ENCODE measurements at regions not wholly inside any gene's neighbourhood (a gene's known extent, or its start where the extent isn't known, plus 50 kb on each side); places are given as distances from the start of the nearest gene placed in this dataset.

DNA sequence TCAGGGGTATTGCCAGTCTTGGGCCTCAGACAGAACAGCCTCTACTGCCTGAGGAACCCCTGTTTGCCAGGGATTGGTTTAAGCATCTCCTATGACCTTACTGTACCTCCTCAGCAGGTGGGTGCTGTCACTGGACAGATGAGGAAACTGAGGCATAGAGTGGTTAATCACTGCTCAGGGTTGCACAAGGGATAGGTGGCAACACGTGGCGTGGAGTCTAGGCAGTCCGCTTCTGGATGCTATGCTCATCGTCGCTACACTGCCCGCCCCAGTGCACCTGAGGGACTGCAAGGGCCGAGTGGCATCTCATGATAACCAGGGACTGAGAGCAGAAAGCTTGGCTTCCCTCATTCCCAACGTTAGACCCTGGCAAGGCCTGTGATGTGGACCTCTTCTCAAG, 101.8 kb upstream of the SULF2 start:
- TF ChIP-seq NFIC (IDR thresholded peaks at IDR 0.05) (no peak), FOXM1 (IDR thresholded peaks at IDR 0.05; ENCODE audit: borderline replicate concordance, low read depth) (no peak), CREB1 (IDR thresholded peaks at IDR 0.05; ENCODE audit: low read depth) (no peak), TCF12 (IDR thresholded peaks at IDR 0.05; ENCODE audit: low read depth) (no peak), TEAD4 (IDR thresholded peaks at IDR 0.05) (no peak), EP300 (IDR thresholded peaks at IDR 0.05; ENCODE audit: borderline replicate concordance) (no peak), CEBPB (IDR thresholded peaks at IDR 0.05) (no peak)
- TF ChIP-seq, protein P1, sequence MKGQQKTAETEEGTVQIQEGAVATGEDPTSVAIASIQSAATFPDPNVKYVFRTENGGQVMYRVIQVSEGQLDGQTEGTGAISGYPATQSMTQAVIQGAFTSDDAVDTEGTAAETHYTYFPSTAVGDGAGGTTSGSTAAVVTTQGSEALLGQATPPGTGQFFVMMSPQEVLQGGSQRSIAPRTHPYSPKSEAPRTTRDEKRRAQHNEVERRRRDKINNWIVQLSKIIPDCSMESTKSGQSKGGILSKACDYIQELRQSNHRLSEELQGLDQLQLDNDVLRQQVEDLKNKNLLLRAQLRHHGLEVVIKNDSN (IDR thresholded peaks at IDR 0.05), result no peak
- TF ChIP-seq, protein P2, sequence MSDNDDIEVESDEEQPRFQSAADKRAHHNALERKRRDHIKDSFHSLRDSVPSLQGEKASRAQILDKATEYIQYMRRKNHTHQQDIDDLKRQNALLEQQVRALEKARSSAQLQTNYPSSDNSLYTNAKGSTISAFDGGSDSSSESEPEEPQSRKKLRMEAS (IDR thresholded peaks at IDR 0.05), result no peak

DNA sequence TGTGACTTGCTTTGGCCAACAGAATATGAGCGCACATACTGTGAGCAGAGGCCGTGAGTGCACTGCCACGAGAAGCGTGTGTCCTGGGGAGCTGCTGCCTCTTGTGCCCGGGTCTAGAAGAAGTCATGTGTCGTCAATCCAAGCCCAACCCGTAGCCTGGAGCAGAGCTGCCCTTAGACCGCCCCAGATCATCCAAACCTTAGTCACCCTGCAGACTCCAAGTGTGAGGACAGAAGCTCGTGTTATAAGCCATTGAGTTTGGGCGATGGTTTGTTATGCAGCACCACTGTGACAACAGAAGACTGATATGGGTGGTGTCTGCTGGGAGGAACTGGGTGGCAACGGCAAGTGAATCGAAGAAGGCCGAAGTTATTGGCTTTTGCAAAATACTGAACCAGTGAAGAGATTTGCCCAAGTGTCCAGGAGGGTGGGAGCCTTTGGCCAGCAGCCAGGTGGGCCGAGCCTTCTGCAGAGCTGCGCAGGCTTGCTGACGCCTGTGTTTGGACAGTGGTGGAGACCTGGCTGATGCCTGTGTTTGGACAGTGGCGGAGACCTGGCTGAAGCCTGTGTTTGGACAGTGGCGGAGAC, 101.3 kb upstream of the SULF2 start:
- TF ChIP-seq NFIC (IDR thresholded peaks at IDR 0.05), result no peak
- TF ChIP-seq, protein P1 (IDR thresholded peaks at IDR 0.05), result no peak
- TF ChIP-seq, protein P2 (IDR thresholded peaks at IDR 0.05), result no peak
- TF ChIP-seq TCF12 (IDR thresholded peaks at IDR 0.05; ENCODE audit: low read depth), result no peak
- no peak for TF ChIP-seq CEBPB (IDR thresholded peaks at IDR 0.05)
- TF ChIP-seq FOXM1 (IDR thresholded peaks at IDR 0.05; ENCODE audit: borderline replicate concordance, low read depth), result no peak
- no peak for TF ChIP-seq TAF1 (IDR thresholded peaks at IDR 0.05; ENCODE audit: low read depth)
- no peak for TF ChIP-seq RAD21 (IDR thresholded peaks at IDR 0.05; ENCODE audit: low read depth)
- TF ChIP-seq, protein P3, sequence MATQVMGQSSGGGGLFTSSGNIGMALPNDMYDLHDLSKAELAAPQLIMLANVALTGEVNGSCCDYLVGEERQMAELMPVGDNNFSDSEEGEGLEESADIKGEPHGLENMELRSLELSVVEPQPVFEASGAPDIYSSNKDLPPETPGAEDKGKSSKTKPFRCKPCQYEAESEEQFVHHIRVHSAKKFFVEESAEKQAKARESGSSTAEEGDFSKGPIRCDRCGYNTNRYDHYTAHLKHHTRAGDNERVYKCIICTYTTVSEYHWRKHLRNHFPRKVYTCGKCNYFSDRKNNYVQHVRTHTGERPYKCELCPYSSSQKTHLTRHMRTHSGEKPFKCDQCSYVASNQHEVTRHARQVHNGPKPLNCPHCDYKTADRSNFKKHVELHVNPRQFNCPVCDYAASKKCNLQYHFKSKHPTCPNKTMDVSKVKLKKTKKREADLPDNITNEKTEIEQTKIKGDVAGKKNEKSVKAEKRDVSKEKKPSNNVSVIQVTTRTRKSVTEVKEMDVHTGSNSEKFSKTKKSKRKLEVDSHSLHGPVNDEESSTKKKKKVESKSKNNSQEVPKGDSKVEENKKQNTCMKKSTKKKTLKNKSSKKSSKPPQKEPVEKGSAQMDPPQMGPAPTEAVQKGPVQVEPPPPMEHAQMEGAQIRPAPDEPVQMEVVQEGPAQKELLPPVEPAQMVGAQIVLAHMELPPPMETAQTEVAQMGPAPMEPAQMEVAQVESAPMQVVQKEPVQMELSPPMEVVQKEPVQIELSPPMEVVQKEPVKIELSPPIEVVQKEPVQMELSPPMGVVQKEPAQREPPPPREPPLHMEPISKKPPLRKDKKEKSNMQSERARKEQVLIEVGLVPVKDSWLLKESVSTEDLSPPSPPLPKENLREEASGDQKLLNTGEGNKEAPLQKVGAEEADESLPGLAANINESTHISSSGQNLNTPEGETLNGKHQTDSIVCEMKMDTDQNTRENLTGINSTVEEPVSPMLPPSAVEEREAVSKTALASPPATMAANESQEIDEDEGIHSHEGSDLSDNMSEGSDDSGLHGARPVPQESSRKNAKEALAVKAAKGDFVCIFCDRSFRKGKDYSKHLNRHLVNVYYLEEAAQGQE (IDR thresholded peaks at IDR 0.05; ENCODE audit: low read depth), result no peak
- TF ChIP-seq TEAD4 (IDR thresholded peaks at IDR 0.05), result no peak
- TF ChIP-seq YY1 (IDR thresholded peaks at IDR 0.05; ENCODE audit: low read depth), result no peak
- no peak for TF ChIP-seq EP300 (IDR thresholded peaks at IDR 0.05; ENCODE audit: borderline replicate concordance)
- no peak for TF ChIP-seq CREB1 (IDR thresholded peaks at IDR 0.05; ENCODE audit: low read depth)
- no peak for TF ChIP-seq ZBTB7A (IDR thresholded peaks at IDR 0.05; ENCODE audit: low read depth)
- no peak for TF ChIP-seq EGR1 (IDR thresholded peaks at IDR 0.05)

DNA sequence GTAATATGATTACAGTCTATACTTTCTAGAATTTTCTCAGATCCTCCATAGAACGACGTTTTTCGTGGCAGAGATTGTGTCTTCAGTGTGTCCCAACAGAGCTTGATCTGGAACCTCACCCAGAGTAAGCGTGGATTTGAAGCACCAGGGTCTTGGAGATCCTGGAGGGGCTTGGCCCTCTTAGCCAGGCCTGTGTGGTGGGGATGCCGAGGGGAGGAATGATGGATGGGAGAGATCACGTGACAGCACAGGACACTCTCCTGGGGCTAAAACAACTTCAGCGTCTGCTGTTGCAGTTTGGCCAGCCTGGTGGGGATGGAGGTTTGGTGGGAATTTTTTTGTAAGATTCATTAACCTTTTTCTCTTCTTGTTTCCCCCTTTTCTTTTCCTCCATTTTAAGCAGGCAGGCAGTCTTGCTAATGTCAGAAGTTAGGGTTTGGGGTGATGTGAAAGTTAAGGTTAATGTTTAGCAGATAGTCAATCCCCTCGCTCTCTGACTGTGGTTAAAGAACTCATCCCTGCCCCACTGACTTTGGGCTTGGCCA, 100.7 kb upstream of the SULF2 start:
- no peak for TF ChIP-seq TCF12 (IDR thresholded peaks at IDR 0.05; ENCODE audit: low read depth)
- TF ChIP-seq, protein P2 (IDR thresholded peaks at IDR 0.05), result no peak
- TF ChIP-seq TAF1 (IDR thresholded peaks at IDR 0.05; ENCODE audit: low read depth), result no peak
- no peak for TF ChIP-seq YY1 (IDR thresholded peaks at IDR 0.05; ENCODE audit: low read depth)
- TF ChIP-seq NFIC (IDR thresholded peaks at IDR 0.05), result no peak
- TF ChIP-seq ZBTB7A (IDR thresholded peaks at IDR 0.05; ENCODE audit: low read depth), result no peak
- TF ChIP-seq TEAD4 (IDR thresholded peaks at IDR 0.05), result no peak
- no peak for TF ChIP-seq RAD21 (IDR thresholded peaks at IDR 0.05; ENCODE audit: low read depth)
- TF ChIP-seq EGR1 (IDR thresholded peaks at IDR 0.05), result no peak
- TF ChIP-seq, protein P1 (IDR thresholded peaks at IDR 0.05), result no peak
- TF ChIP-seq CEBPB (IDR thresholded peaks at IDR 0.05), result no peak
- TF ChIP-seq FOXM1 (IDR thresholded peaks at IDR 0.05; ENCODE audit: borderline replicate concordance, low read depth), result no peak
- TF ChIP-seq, protein P3 (IDR thresholded peaks at IDR 0.05; ENCODE audit: low read depth), result no peak
- TF ChIP-seq EP300 (IDR thresholded peaks at IDR 0.05; ENCODE audit: borderline replicate concordance), result no peak
- no peak for TF ChIP-seq CREB1 (IDR thresholded peaks at IDR 0.05; ENCODE audit: low read depth)

DNA sequence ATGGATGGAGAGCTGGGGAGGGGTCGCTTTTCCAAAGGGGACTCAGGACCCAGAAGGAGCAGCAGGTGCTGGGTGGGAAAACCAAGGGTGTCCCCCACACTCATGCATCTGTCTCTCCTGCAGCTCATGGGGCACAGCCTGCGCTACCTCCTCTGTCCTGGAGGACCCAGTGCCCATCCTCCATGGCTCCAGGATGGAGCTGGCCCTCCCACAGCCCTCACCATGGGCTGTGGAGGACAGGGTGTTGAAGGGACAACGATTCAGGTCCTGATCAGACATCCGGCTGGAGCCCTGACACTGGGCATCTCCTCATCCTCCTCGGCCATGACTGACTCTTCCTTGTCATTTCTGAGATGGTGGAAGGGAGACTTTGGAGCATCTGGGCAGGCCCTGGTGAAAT, 97.9 kb upstream of the SULF2 start:
- TF ChIP-seq FOXM1 (IDR thresholded peaks at IDR 0.05; ENCODE audit: borderline replicate concordance, low read depth) (no peak), TEAD4 (IDR thresholded peaks at IDR 0.05) (no peak), YY1 (IDR thresholded peaks at IDR 0.05; ENCODE audit: low read depth) (no peak), NFIC (IDR thresholded peaks at IDR 0.05) (no peak), TAF1 (IDR thresholded peaks at IDR 0.05; ENCODE audit: low read depth) (no peak), RAD21 (IDR thresholded peaks at IDR 0.05; ENCODE audit: low read depth) (no peak), TCF12 (IDR thresholded peaks at IDR 0.05; ENCODE audit: low read depth) (no peak)
- TF ChIP-seq, protein P2 (IDR thresholded peaks at IDR 0.05), result no peak

Measured in Ishikawa (cell line).